SK-N-SH (cell line): ENCODE measurements at regions not wholly inside any gene's neighbourhood (a gene's known extent, or its start where the extent isn't known, plus 50 kb on each side); places are given as distances from the start of the nearest gene placed in this dataset.

Experiments used
- CTCF ChIA-PET: fragments of 300-600, 350-600 bp; formaldehyde crosslinking; extraction: SDS; loops from one replicate; lab custom pipeline; 2021; lab: Yijun Ruan, JAX
- POLR2A ChIA-PET: fragments of 350-600 bp; sonication (Branson Sonifier 250); formaldehyde crosslinking; extraction: SDS; loops from one replicate; lab custom pipeline; 2020; ENCODE audit warnings: antibody characterized with exemption, inconsistent platforms; lab: Yijun Ruan, JAX
- DNase-seq: peaks from one replicate; pipeline ENCODE4 v3.0.0; 2012
- H2AFZ ChIP-seq: fragments of 200-600 bp; sonication (generic); 2 replicates; pipeline ENCODE4 v1.8.1; 2016; ENCODE audit warnings: antibody characterized with exemption, mild to moderate bottlenecking, low read depth
- H3F3A ChIP-seq: fragments of 200-600 bp; sonication (generic); replicated peaks from 2 replicates; pipeline ENCODE3; 2016; ENCODE audit warnings: antibody characterized with exemption, mild to moderate bottlenecking; ENCODE audit not compliant: insufficient read depth
- H3K27ac ChIP-seq, 2 experiments: fragments of 200-500 bp in 1 of 2; fragments of 200-600 bp in 1 of 2; sonication (Bioruptor generic) in 1 of 2; sonication (generic), shearing (Covaris generic) in 1 of 2; 2 replicates each; pipeline versions ENCODE4 v1.5.1 to v1.6.1; 2014 to 2016; ENCODE audit warnings: low read depth in 2 of 2, inconsistent platforms in 1 of 2, low read length in 1 of 2, mild to moderate bottlenecking in 1 of 2, mixed read lengths in 1 of 2
- H3K27me3 ChIP-seq: fragments of 200-600 bp; sonication (generic), shearing (Covaris generic); 2 replicates; pipeline ENCODE4 v1.6.1; 2016; ENCODE audit warnings: mixed run types; ENCODE audit not compliant: insufficient read depth
- H3K36me3 ChIP-seq, 2 experiments: fragments of 200-500 bp in 1 of 2; fragments of 200-600 bp in 1 of 2; sonication (Bioruptor generic) in 1 of 2; sonication (generic) in 1 of 2; replicated peaks in 1 of 2; 2 replicates each; pipeline versions ENCODE3 to v1.5.1; 2014 to 2016; ENCODE audit warnings: low read length in 1 of 2, mild to moderate bottlenecking in 1 of 2; ENCODE audit not compliant: insufficient read depth in 2 of 2, control insufficient read depth in 1 of 2
- H3K4me1 ChIP-seq, 2 experiments: fragments of 200-500 bp in 1 of 2; fragments of 200-600 bp in 1 of 2; sonication (Bioruptor generic) in 1 of 2; sonication (generic), shearing (Covaris generic) in 1 of 2; 2 replicates each; pipeline versions ENCODE4 v1.5.1 to v1.6.1; 2014 to 2016; ENCODE audit warnings: low read depth in 1 of 2, low read length in 1 of 2, mixed run types in 1 of 2; ENCODE audit not compliant: insufficient read depth in 2 of 2, control insufficient read depth in 1 of 2
- H3K4me2 ChIP-seq: fragments of 200-600 bp; sonication (generic), shearing (Covaris generic); 2 replicates; pipeline ENCODE4 v1.6.1; 2017; ENCODE audit warnings: mixed run types
- H3K4me3 ChIP-seq, 2 experiments: fragments of 200-500 bp in 1 of 2; fragments of 200-600 bp in 1 of 2; sonication (Bioruptor generic) in 1 of 2; sonication (generic), shearing (Covaris generic) in 1 of 2; 2 replicates each; pipeline versions ENCODE4 v1.5.1 to v1.8.1; 2014 to 2016; ENCODE audit warnings: low read depth in 2 of 2, inconsistent platforms in 1 of 2, low read length in 1 of 2, mild to moderate bottlenecking in 1 of 2, mixed read lengths in 1 of 2, moderate library complexity in 1 of 2
- H3K79me2 ChIP-seq: fragments of 200-600 bp; sonication (generic); 2 replicates; pipeline ENCODE4 v1.8.1; 2017; ENCODE audit warnings: mild to moderate bottlenecking; ENCODE audit not compliant: insufficient read depth
- H3K9ac ChIP-seq: fragments of 200-600 bp; sonication (generic); 2 replicates; pipeline ENCODE4 v1.6.1; 2017; ENCODE audit warnings: mixed run types
- H3K9me2 ChIP-seq: fragments of 200-600 bp; sonication (generic); 2 replicates; pipeline ENCODE4 v1.6.1; 2017; ENCODE audit warnings: mixed run types
- H3K9me3 ChIP-seq: fragments of 200-600 bp; sonication (generic); 2 replicates; pipeline ENCODE4 v1.6.1; 2017; ENCODE audit warnings: mixed run types, mild to moderate bottlenecking, moderate library complexity
- H4K20me1 ChIP-seq: fragments of 200-600 bp; sonication (generic); 2 replicates; pipeline ENCODE4 v1.6.1; 2017; ENCODE audit warnings: mild to moderate bottlenecking, mixed run types; ENCODE audit not compliant: insufficient read depth
- CHD2 ChIP-seq: fragments of 150-350 bp; IDR thresholded peaks from 2 replicates; pipeline ENCODE4 v1.6.1; 2018; ENCODE audit warnings: low read length; ENCODE audit not compliant: partially characterized antibody
- EP300 ChIP-seq, 2 experiments: IDR thresholded peaks; 2 replicates each; pipeline versions ENCODE4 v1.4.0 to v1.6.1; 2012; ENCODE audit warnings: borderline replicate concordance in 1 of 2, low read depth in 1 of 2, low read length in 1 of 2
- FOSL2 ChIP-seq: IDR thresholded peaks from 2 replicates; pipeline ENCODE4 v1.4.0; 2012; ENCODE audit warnings: low read depth, mild to moderate bottlenecking, moderate library complexity, borderline replicate concordance
- FOXJ3 ChIP-seq: sonication (generic); formaldehyde crosslinking; IDR thresholded peaks from 2 replicates; pipeline ENCODE4 v1.5.1; 2020; ENCODE audit warnings: mild to moderate bottlenecking, missing genetic modification reagents
- FOXM1 ChIP-seq: IDR thresholded peaks from 2 replicates; pipeline ENCODE4 v1.4.0; 2012; ENCODE audit warnings: low read depth, mild to moderate bottlenecking
- GABPA ChIP-seq: IDR thresholded peaks from 2 replicates; pipeline ENCODE4 v1.4.0; 2012; ENCODE audit warnings: low read depth, mild to moderate bottlenecking
- GATA2 ChIP-seq: sonication (generic); formaldehyde crosslinking; IDR thresholded peaks from 2 replicates; pipeline ENCODE4 v1.5.0; 2020; ENCODE audit warnings: mild to moderate bottlenecking, missing genetic modification reagents
- JUND ChIP-seq: IDR thresholded peaks from 2 replicates; pipeline ENCODE4 v1.4.0; 2012
- NFIC ChIP-seq: IDR thresholded peaks from 2 replicates; pipeline ENCODE4 v1.4.0; 2012; ENCODE audit warnings: borderline replicate concordance
- RFX5 ChIP-seq: IDR thresholded peaks from 2 replicates; pipeline ENCODE4 v1.6.1; 2012; ENCODE audit warnings: mild to moderate bottlenecking, improper control_type of control experiment, low read length
- SIN3A ChIP-seq: IDR thresholded peaks from 2 replicates; pipeline ENCODE4 v1.6.1; 2012; ENCODE audit warnings: low read depth, mild to moderate bottlenecking, low read length, moderate library complexity, borderline replicate concordance
- TAF1 ChIP-seq: IDR thresholded peaks from 2 replicates; pipeline ENCODE4 v1.6.1; 2012; ENCODE audit warnings: low read depth, mild to moderate bottlenecking, low read length, moderate library complexity, borderline replicate concordance
- WGBS: methylation state at CpG from one replicate; pipeline ENCODE4 v1.1.6; 2017; ENCODE audit warnings: low lambda C conversion rate; 5-methylcytosine and 5-hydroxymethylcytosine counted together
- TF ChIP-seq, protein P1 (sequence below): IDR thresholded peaks from 2 replicates; pipeline ENCODE4 v1.4.0; 2012; ENCODE audit warnings: low read depth, borderline replicate concordance

DNA sequence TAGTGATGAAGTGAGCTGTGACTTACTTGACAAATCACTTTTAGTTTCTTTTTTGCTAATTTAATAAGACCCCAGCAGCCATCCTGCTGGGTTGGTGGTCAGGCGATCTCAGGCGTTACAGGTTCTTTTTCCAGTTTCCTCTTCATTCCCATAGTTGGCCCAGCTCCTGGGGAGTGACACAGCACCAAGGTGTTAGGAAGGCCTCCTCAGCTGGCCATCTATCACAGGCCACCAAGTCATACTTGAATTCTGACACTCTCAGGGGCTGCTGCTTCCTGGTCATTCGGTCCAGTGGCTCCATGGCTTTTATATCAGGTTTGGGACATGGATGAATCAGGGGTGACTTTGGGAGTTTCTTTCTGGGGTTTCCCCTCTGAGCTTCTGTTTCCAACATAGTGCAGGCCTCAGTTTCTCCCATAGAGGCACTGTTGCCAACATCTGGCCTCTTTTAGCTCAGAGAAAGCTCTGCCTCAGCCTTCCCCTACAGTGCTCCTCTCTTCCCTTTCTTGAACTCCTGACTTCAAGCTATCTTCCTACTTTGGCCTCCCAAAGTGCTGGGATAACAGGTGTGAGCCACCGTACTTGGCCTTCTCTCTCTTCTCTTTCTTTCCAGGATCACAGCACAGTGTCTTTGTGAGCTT lies 211.8 kb downstream of the NR2F2 start:
- ChIA-PET POLR2A (no interaction called here), CTCF (interaction anchor here (0.5 to 1.1 kb wide), 3 partner anchors 14 to 61 kb away, joined by 3 to 4 read pairs (median 3); no protein-coding TSS in a partner anchor)
- no peaks in the 10 kb centered on the region for H3K9me3 ChIP-seq

DNA sequence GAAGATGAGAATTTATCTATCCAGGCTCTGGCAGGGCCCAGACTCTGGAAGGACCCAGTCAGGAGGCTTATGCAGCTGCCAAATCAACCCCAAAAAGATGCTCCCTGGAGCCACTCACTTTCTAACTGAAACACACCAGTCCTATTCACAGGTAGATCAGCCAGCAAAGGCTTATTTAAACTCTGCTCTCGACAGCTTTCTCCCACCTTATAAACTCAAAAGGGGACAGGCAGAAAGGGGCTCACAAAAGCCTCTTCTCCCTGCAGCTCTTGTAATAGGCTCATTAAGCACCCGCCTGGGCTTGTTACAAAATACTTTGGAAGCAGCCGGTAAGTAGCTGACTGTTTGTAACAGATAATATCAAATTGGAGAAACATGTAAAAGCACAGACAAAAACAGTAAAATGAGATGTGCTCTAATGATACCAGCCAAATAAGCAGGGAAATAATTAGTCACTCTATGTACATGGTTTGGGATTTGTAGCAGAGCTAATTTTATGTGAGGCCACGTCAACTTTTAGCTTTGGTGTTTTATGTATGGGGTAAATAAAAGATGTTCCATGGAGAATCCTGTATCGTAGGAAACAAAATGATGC lies 213.8 kb downstream of the NR2F2 start:
- no peaks in the 10 kb centered on the region for H3K36me3 ChIP-seq
- no peaks in the 10 kb centered on the region for H3K9me2 ChIP-seq
- no peaks in the 10 kb centered on the region for H3K27me3 ChIP-seq
- no peak overlapping the region for H2AFZ ChIP-seq
- TF ChIP-seq GABPA (no peak), JUND (no peak), RFX5 (no peak), GATA2 (CRISPR knock-in tag) (peak; percentile 68)
- H3K4me1 ChIP-seq, result peaks cover 0 to 2% of the 10 kb centered on the region in 2 experiments; a peak in 2 of 4 replicates
- CTCF ChIA-PET, result no interaction called here
- H3K4me2 ChIP-seq, result no peak overlapping the region
- H3K79me2 ChIP-seq, result no peaks in the 10 kb centered on the region
- H3K27ac ChIP-seq, result no peak overlapping the region
- no peaks in the 10 kb centered on the region for H4K20me1 ChIP-seq
- POLR2A ChIA-PET, result no interaction called here
- no peaks in the 10 kb centered on the region for H3K9me3 ChIP-seq
- WGBS, result 8% methylated on average over 5 of the region's 5 CpGs
- H3F3A ChIP-seq, result no peaks in the 10 kb centered on the region
- peak; percentile 15 for DNase-seq
- H3K4me3 ChIP-seq, result no peak overlapping the region
- H3K9ac ChIP-seq, result no peak overlapping the region

More for the DNA sequence above, 211.8 kb downstream of the NR2F2 start:
- Histone ChIP-seq H3K27me3 (no peaks in the 10 kb centered on the region), H2AFZ (no peak overlapping the region), H3K4me1 (peaks cover 0 to 2% of the 10 kb centered on the region in 2 experiments; a peak in 2 of 4 replicates), H3F3A (no peaks in the 10 kb centered on the region), H3K9ac (no peak overlapping the region), H3K79me2 (no peaks in the 10 kb centered on the region), H3K4me3 (no peak overlapping the region), H3K4me2 (no peak overlapping the region), H4K20me1 (no peaks in the 10 kb centered on the region), H3K9me2 (no peaks in the 10 kb centered on the region), H3K27ac (no peak overlapping the region), H3K36me3 (no peaks in the 10 kb centered on the region)
- DNase-seq, result no peak
- TF ChIP-seq FOXM1, result no peak
- TF ChIP-seq NFIC, result no peak
- TF ChIP-seq CHD2, result no peak
- no peak for TF ChIP-seq GABPA
- TF ChIP-seq SIN3A, result no peak
- TF ChIP-seq TAF1, result no peak
- no peak for TF ChIP-seq FOSL2
- 35% methylated on average over 4 of the region's 4 CpGs for WGBS

DNA sequence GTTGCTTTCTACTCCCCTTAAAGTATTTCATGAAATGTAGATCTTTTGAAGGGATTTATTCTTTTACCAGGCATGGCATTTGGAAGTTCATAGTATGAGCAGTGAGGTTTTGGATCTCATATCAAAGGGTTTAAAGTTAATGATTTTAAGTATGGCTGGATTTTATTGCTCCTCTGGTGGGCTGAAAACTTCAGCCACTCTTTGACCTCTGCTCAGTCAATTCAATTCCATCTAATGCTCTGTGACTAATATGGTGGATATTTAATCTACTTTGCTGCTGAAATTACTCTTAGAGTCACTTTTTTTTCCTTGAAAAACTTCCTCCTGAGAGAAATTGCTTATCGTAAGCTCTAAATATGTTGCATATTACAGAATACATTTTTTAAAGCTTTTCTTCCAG lies 218.6 kb downstream of the NR2F2 start:
- no peak overlapping the region for H3K4me2 ChIP-seq
- no peak for DNase-seq
- H3K4me1 ChIP-seq, result no peaks in the 10 kb centered on the region
- no peak overlapping the region for H3K9ac ChIP-seq
- TF ChIP-seq, protein P1, sequence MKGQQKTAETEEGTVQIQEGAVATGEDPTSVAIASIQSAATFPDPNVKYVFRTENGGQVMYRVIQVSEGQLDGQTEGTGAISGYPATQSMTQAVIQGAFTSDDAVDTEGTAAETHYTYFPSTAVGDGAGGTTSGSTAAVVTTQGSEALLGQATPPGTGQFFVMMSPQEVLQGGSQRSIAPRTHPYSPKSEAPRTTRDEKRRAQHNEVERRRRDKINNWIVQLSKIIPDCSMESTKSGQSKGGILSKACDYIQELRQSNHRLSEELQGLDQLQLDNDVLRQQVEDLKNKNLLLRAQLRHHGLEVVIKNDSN, result no peak
- TF ChIP-seq FOXJ3 (no peak), EP300 (IDR thresholded peaks at IDR 0.05; ENCODE audit: borderline replicate concordance in 1 of 2, low read depth in 1 of 2, low read length in 1 of 2) (no peak), TAF1 (no peak)
- TF ChIP-seq, all 33 proteins: peak for 0
- H3K27me3 ChIP-seq, result no peaks in the 10 kb centered on the region
- no peaks in the 10 kb centered on the region for H3K9me2 ChIP-seq
- H3K9me3 ChIP-seq, result no peaks in the 10 kb centered on the region
- no peaks in the 10 kb centered on the region for H3F3A ChIP-seq
- no peaks in the 10 kb centered on the region for H4K20me1 ChIP-seq
- H3K36me3 ChIP-seq, result no peaks in the 10 kb centered on the region
- ChIA-PET POLR2A (no interaction called here), CTCF (interaction anchor here (0.6 kb wide), 1 partner anchor 21 kb away, joined by 3 read pairs; no protein-coding TSS in a partner anchor)
- H3K79me2 ChIP-seq, result no peaks in the 10 kb centered on the region
- H3K27ac ChIP-seq, result no peak overlapping the region
- H2AFZ ChIP-seq, result no peak overlapping the region
- H3K4me3 ChIP-seq, result no peak overlapping the region
- WGBS, result 45% methylated on average over 1 of the region's 1 CpG
